Vagina (tissue), 2 donors: ENCODE measurements at regions not wholly inside any gene's neighbourhood (a gene's known extent, or its start where the extent isn't known, plus 50 kb on each side); places are given as distances from the start of the nearest gene placed in this dataset.

Experiments
- DNase-seq, 2 donors: peaks; one replicate each; pipeline ENCODE4 v3.0.0-alpha.2; 2017; ENCODE audit errors: extremely low spot score in 2 of 2
- H3K27ac ChIP-seq: fragments of 200-600 bp; sonication (generic); one replicate; pipeline ENCODE4 v1.5.1; 2019
- H3K27me3 ChIP-seq: fragments of 200-600 bp; sonication (generic); one replicate; pipeline ENCODE4 v1.5.1; 2019
- H3K36me3 ChIP-seq, 2 donors: fragments of 200-600 bp; sonication (generic); one replicate each; pipeline ENCODE4 v1.5.1; 2017 to 2019
- H3K4me1 ChIP-seq: fragments of 200-600 bp; sonication (generic); one replicate; pipeline ENCODE4 v1.5.1; 2019
- H3K4me3 ChIP-seq, 2 donors: fragments of 200-600 bp; sonication (generic); 1 replicate in 1 of 2; 2 replicates in 1 of 2; pipeline ENCODE4 v1.5.1; 2016 to 2019
- H3K9me3 ChIP-seq: fragments of 200-600 bp; sonication (generic); one replicate; pipeline ENCODE4 v1.5.1; 2019
- CTCF ChIP-seq, 3 experiments: fragments of 450-650 bp in 2 of 3; fragments of 200-600 bp in 1 of 3; sonication (generic) in 1 of 3; IDR thresholded peaks; one replicate each; pipeline ENCODE4 v1.5.1; 2017 to 2019; ENCODE audit warnings: antibody characterized with exemption in 3 of 3, mild to moderate bottlenecking in 2 of 3, moderate library complexity in 2 of 3
- POLR2A ChIP-seq, 2 donors: fragments of 450-650 bp; IDR thresholded peaks; one replicate each; pipeline ENCODE4 v1.6.1; 2017; ENCODE audit warnings: antibody characterized with exemption in 2 of 2, mild to moderate bottlenecking in 2 of 2, moderate library complexity in 2 of 2
- POLR2AphosphoS5 ChIP-seq, 2 donors: sonication (generic); formaldehyde crosslinking; IDR thresholded peaks; one replicate each; pipeline ENCODE4 v1.9.0; 2017; ENCODE audit warnings: antibody characterized with exemption in 2 of 2, mild to moderate bottlenecking in 2 of 2, low read depth in 1 of 2; ENCODE audit not compliant: insufficient read depth in 1 of 2
- intact Hi-C: fragments of 100-400 bp; cut with DNase I; formaldehyde crosslinking; loops from one replicate; pipeline ENCODE4 v1.15.1; 2023

- Histone ChIP-seq H3K36me3 (no peaks in the 10 kb centered on the region), H3K4me1 (no peaks in the 10 kb centered on the region), H3K9me3 (no peaks in the 10 kb centered on the region), H3K4me3 (no peak overlapping the region), H3K27ac (no peak overlapping the region), H3K27me3 (no peaks in the 10 kb centered on the region)
- intact Hi-C loops: no loop called here
- DNase-seq: no peak
- TF ChIP-seq POLR2AphosphoS5 (IDR thresholded peaks at IDR 0.05; ENCODE audit: insufficient read depth in 1 of 2, low read depth in 1 of 2) (no peak), CTCF (IDR thresholded peaks at IDR 0.05) (no peak), POLR2A (IDR thresholded peaks at IDR 0.05) (no peak)
Observed at GRCh38 chr14:30427846-30428245, 131.1 kb upstream of the G2E3 start.

GRCh38 chr14:30431552-30431951 lies 127.4 kb upstream of the G2E3 start:
- Histone ChIP-seq H3K4me3 (no peak overlapping the region), H3K9me3 (no peaks in the 10 kb centered on the region), H3K4me1 (no peaks in the 10 kb centered on the region), H3K27me3 (no peaks in the 10 kb centered on the region), H3K27ac (no peak overlapping the region), H3K36me3 (no peaks in the 10 kb centered on the region)
- intact Hi-C loops: no loop called here
- TF ChIP-seq CTCF (IDR thresholded peaks at IDR 0.05) (no peak), POLR2AphosphoS5 (IDR thresholded peaks at IDR 0.05; ENCODE audit: insufficient read depth in 1 of 2, low read depth in 1 of 2) (no peak), POLR2A (IDR thresholded peaks at IDR 0.05) (no peak)
- DNase-seq: no peak

GRCh38 chr14:30440961-30441360 lies 118.0 kb upstream of the G2E3 start:
- no peaks in the 10 kb centered on the region for H3K9me3 ChIP-seq
- DNase-seq: no peak
- no peaks in the 10 kb centered on the region for H3K27me3 ChIP-seq
- no peaks in the 10 kb centered on the region for H3K36me3 ChIP-seq
- no peak overlapping the region for H3K27ac ChIP-seq
- no peak overlapping the region for H3K4me3 ChIP-seq
- H3K4me1 ChIP-seq: no peaks in the 10 kb centered on the region
- intact Hi-C loops: no loop called here
- TF ChIP-seq POLR2AphosphoS5 (IDR thresholded peaks at IDR 0.05; ENCODE audit: insufficient read depth in 1 of 2, low read depth in 1 of 2) (no peak), POLR2A (IDR thresholded peaks at IDR 0.05) (no peak), CTCF (IDR thresholded peaks at IDR 0.05) (no peak)

- Histone ChIP-seq H3K36me3 (no peaks in the 10 kb centered on the region), H3K9me3 (no peaks in the 10 kb centered on the region), H3K27me3 (no peaks in the 10 kb centered on the region), H3K4me1 (no peaks in the 10 kb centered on the region), H3K27ac (no peak overlapping the region), H3K4me3 (no peak overlapping the region)
- TF ChIP-seq CTCF (IDR thresholded peaks at IDR 0.05) (no peak), POLR2A (IDR thresholded peaks at IDR 0.05) (no peak), POLR2AphosphoS5 (IDR thresholded peaks at IDR 0.05; ENCODE audit: insufficient read depth in 1 of 2, low read depth in 1 of 2) (no peak)
- DNase-seq: no peak
- intact Hi-C loops: no loop called here
Observed at GRCh38 chr14:30443368-30444007, 115.5 kb upstream of the G2E3 start.

GRCh38 chr14:30444451-30444850 lies 114.5 kb upstream of the G2E3 start:
- intact Hi-C loops: no loop called here

More at GRCh38 chr14:30444451-30444850, 114.5 kb upstream of the G2E3 start:
- no peak for DNase-seq
- Histone ChIP-seq H3K9me3 (no peaks in the 10 kb centered on the region), H3K27me3 (no peaks in the 10 kb centered on the region), H3K27ac (no peak overlapping the region), H3K4me3 (no peak overlapping the region), H3K4me1 (no peaks in the 10 kb centered on the region), H3K36me3 (no peaks in the 10 kb centered on the region)
- TF ChIP-seq POLR2AphosphoS5 (IDR thresholded peaks at IDR 0.05; ENCODE audit: insufficient read depth in 1 of 2, low read depth in 1 of 2) (no peak), CTCF (IDR thresholded peaks at IDR 0.05) (no peak), POLR2A (IDR thresholded peaks at IDR 0.05) (no peak)
